ENCODE measurements at regions not wholly inside any gene's neighbourhood (a gene's known extent, or its start where the extent isn't known, plus 50 kb on each side); places are given as distances from the start of the nearest gene placed in this dataset.

DNA sequence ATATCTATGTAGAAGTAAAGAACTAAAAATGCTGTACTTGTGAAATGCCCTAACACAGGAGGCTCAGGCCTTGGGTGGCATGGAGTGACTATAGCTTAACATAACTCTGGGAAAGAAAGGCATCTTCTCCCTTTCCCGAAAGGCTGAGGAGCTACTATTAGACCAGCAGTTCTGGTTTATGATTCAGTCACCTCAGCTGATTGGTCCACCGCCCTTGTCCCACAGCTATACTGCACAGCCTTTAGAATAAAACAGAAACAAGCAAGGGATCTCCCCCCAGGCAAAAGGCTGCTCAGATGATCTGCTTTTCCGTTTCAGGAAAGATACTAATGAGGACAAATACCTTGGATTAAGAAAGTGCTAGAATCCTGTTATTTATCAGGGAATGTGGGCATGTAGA, 171.3 kb downstream of the SNCA start:
- TF ChIP-seq CTCF (IDR thresholded peaks at IDR 0.05), result no peak
- TF ChIP-seq POLR2A (IDR thresholded peaks at IDR 0.05), result no peak
